B cell (primary cell): ENCODE measurements at regions not wholly inside any gene's neighbourhood (a gene's known extent, or its start where the extent isn't known, plus 50 kb on each side); places are given as distances from the start of the nearest gene placed in this dataset.

ENCODE experiments used
- ATAC-seq: fragments of 200-7000 bp; cut with Tn5 transposase; one replicate; pipeline ENCODE4 v1.10.0; 2021; ENCODE audit warnings: low read depth, mild to moderate bottlenecking, moderate number of reproducible peaks, moderate library complexity
- CTCF ChIA-PET: fragments of 350-600 bp; sonication (Branson Sonifier 250); formaldehyde crosslinking; loops from one replicate; lab custom pipeline; 2021; ENCODE audit warnings: antibody characterized with exemption, inconsistent platforms; lab: Charles Lee
- POLR2A ChIA-PET: fragments of 350-600 bp; sonication (Branson Sonifier 250); formaldehyde crosslinking; loops from one replicate; lab custom pipeline; 2021; ENCODE audit warnings: antibody characterized with exemption; lab: Charles Lee
- DNase-seq: peaks from one replicate; pipeline ENCODE4 v3.0.0; 2013
- H2AFZ ChIP-seq: 2 replicates; pipeline ENCODE4 v1.6.1; 2012; ENCODE audit warnings: mild to moderate bottlenecking, low read depth, low read length; ENCODE audit not compliant: insufficient read depth, poor library complexity, severe bottlenecking
- H3K27ac ChIP-seq, 2 donors: 1 replicate in 1 of 2; 2 replicates in 1 of 2; pipeline ENCODE4 v1.5.1; 2012 to 2013; ENCODE audit warnings: low read length in 2 of 2, mild to moderate bottlenecking in 2 of 2, moderate library complexity in 1 of 2
- H3K27me3 ChIP-seq, 4 experiments: fragments of 200-600 bp in 1 of 4; sonication (generic) in 1 of 4; replicated peaks in 1 of 4; 1 replicate in 2 of 4; 2 replicates in 2 of 4; pipeline versions ENCODE4 v1.6.1 to v1.7.0; 2013 to 2016; ENCODE audit warnings: low read length in 3 of 4, mild to moderate bottlenecking in 2 of 4, mixed read lengths in 1 of 4, moderate library complexity in 1 of 4; ENCODE audit not compliant: insufficient read depth in 4 of 4, control insufficient read depth in 3 of 4; ENCODE audit errors: control extremely low read depth in 1 of 4
- H3K36me3 ChIP-seq, 2 experiments: replicated peaks in 1 of 2; 1 replicate in 1 of 2; 2 replicates in 1 of 2; pipeline versions ENCODE4 v1.6.1 to v1.7.1; 2013; ENCODE audit warnings: low read length in 1 of 2; ENCODE audit not compliant: insufficient read depth in 2 of 2, control insufficient read depth in 1 of 2; ENCODE audit errors: control extremely low read depth in 1 of 2, extremely low read depth in 1 of 2
- H3K4me1 ChIP-seq, 2 donors: fragments of 200-600 bp in 1 of 2; sonication (generic) in 1 of 2; 1 replicate in 1 of 2; 2 replicates in 1 of 2; pipeline versions ENCODE4 v1.5.1 to v1.6.1; 2013 to 2017; ENCODE audit warnings: low read length in 2 of 2; ENCODE audit not compliant: control insufficient read depth in 2 of 2, insufficient read depth in 2 of 2
- H3K4me2 ChIP-seq: replicated peaks from 2 replicates; pipeline ENCODE3; 2012; ENCODE audit warnings: mild to moderate bottlenecking, low read depth, low read length; ENCODE audit not compliant: poor library complexity, severe bottlenecking
- H3K4me3 ChIP-seq, 5 experiments: fragments of 200-600 bp in 1 of 5; sonication (generic) in 1 of 5; 1 replicate in 3 of 5; 2 replicates in 2 of 5; pipeline versions ENCODE4 v1.5.1 to v1.7.0; 2011 to 2016; ENCODE audit warnings: low read length in 4 of 5, mild to moderate bottlenecking in 4 of 5, low read depth in 2 of 5, control low read depth in 1 of 5, moderate library complexity in 1 of 5; ENCODE audit not compliant: insufficient read depth in 1 of 5; ENCODE audit errors: control extremely low read depth in 1 of 5, extremely low read depth in 1 of 5
- H3K79me2 ChIP-seq: fragments of 200-600 bp; sonication (generic); one replicate; pipeline ENCODE4 v1.6.0; 2016; ENCODE audit warnings: low read length; ENCODE audit not compliant: control insufficient read depth, insufficient read depth
- H3K9ac ChIP-seq: fragments of 200-600 bp; sonication (generic); 2 replicates; pipeline ENCODE4 v1.6.1; 2017; ENCODE audit warnings: mild to moderate bottlenecking, low read length, moderate library complexity
- H3K9me3 ChIP-seq, 3 donors: one replicate each; pipeline versions ENCODE4 v1.6.1 to v1.7.1; 2013; ENCODE audit warnings: low read length in 2 of 3; ENCODE audit not compliant: control insufficient read depth in 2 of 3, insufficient read depth in 1 of 3; ENCODE audit errors: control extremely low read depth in 1 of 3
- H4K20me1 ChIP-seq: 2 replicates; pipeline ENCODE4 v1.6.0; 2012; ENCODE audit warnings: mild to moderate bottlenecking, low read length; ENCODE audit not compliant: insufficient read depth, control insufficient read depth, poor library complexity, severe bottlenecking
- H3K27ac Mint-ChIP-seq: one replicate; pipeline ENCODE4 v1.8.0; 2021; ENCODE audit warnings: mixed read lengths
- H3K27me3 Mint-ChIP-seq: one replicate; pipeline ENCODE4 v1.8.0; 2021; ENCODE audit warnings: mixed read lengths
- H3K4me1 Mint-ChIP-seq: one replicate; pipeline ENCODE4 v1.8.0; 2021; ENCODE audit warnings: mixed read lengths
- H3K4me3 Mint-ChIP-seq: one replicate; pipeline ENCODE4 v1.8.0; 2021; ENCODE audit warnings: mixed read lengths
- H3K9me3 Mint-ChIP-seq: one replicate; pipeline ENCODE4 v1.8.0; 2022; ENCODE audit warnings: mixed read lengths; ENCODE audit not compliant: insufficient read depth
- EZH2 ChIP-seq: IDR thresholded peaks from 2 replicates; pipeline ENCODE4 v1.6.1; 2012; ENCODE audit warnings: borderline replicate concordance, low read depth, mild to moderate bottlenecking, moderate library complexity, low read length; ENCODE audit not compliant: insufficient read depth, poor library complexity, severe bottlenecking
- WGBS: methylation state at CpG from one replicate; pipeline ENCODE4 v1.1.5; 2013; ENCODE audit warnings: missing lambda C conversion rate; ENCODE audit not compliant: insufficient coverage; 5-methylcytosine and 5-hydroxymethylcytosine counted together
- intact Hi-C: fragments of 100-400 bp; cut with micrococcal nuclease; formaldehyde crosslinking; loops from one replicate; pipeline ENCODE4 v1.10.0; 2022
- TF ChIP-seq, protein P1 (sequence below): fragments of 200-600 bp; IDR thresholded peaks from one replicate; pipeline ENCODE4 v1.8.0; 2022; ENCODE audit warnings: antibody characterized with exemption, mild to moderate bottlenecking

DNA sequence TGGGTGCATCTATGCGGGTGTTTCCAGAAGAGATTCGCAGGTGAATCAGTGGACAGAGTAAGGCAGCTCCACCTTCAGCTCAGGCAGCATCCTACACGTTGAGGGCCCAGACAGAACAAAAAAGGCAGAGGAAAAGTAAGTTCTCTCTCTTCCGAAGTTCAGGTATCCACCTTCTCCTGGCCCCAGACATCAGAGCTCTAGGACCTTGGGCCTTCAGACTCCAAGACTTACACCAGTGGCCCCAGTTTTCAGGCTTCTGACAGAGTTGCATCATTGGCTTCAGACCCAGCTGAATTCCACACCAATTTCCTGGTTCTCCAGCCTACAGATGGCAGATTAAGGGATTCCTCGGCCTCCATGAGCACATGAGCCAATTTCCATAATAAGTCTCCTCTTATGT lies 102.2 kb upstream of the GPR26 start:
- Histone ChIP-seq H3K27ac (no peak overlapping the region), H3K4me3 (no peak overlapping the region), H3K36me3 (no peaks in the 10 kb centered on the region), H3K4me1 (peaks cover 3 to 5% of the 10 kb centered on the region in 2 donors), H3K9me3 (peaks cover 0 to 3% (median 0%) of the 10 kb centered on the region in 3 donors), H2AFZ (no peak overlapping the region), H3K79me2 (no peaks in the 10 kb centered on the region), H3K27me3 (peaks cover 0 to 13% (median 0%) of the 10 kb centered on the region in 4 experiments), H3K9ac (no peak overlapping the region), H4K20me1 (no peaks in the 10 kb centered on the region), H3K4me2 (no peak overlapping the region)
- ATAC-seq: no peak
- ChIA-PET CTCF (interaction anchor here (1.0 to 1.2 kb wide), 2 partner anchors 430 to 521 kb away, joined by 3 read pairs; no protein-coding TSS in a partner anchor), POLR2A (no interaction called here)
- intact Hi-C loops: no loop called here
- Mint-ChIP-seq H3K9me3 (no peaks in the 10 kb centered on the region), H3K4me1 (no peaks in the 10 kb centered on the region), H3K4me3 (no peak overlapping the region), H3K27me3 (peaks cover 46% of the 10 kb centered on the region), H3K27ac (no peak overlapping the region)
- no peak for DNase-seq
- TF ChIP-seq, protein P1, sequence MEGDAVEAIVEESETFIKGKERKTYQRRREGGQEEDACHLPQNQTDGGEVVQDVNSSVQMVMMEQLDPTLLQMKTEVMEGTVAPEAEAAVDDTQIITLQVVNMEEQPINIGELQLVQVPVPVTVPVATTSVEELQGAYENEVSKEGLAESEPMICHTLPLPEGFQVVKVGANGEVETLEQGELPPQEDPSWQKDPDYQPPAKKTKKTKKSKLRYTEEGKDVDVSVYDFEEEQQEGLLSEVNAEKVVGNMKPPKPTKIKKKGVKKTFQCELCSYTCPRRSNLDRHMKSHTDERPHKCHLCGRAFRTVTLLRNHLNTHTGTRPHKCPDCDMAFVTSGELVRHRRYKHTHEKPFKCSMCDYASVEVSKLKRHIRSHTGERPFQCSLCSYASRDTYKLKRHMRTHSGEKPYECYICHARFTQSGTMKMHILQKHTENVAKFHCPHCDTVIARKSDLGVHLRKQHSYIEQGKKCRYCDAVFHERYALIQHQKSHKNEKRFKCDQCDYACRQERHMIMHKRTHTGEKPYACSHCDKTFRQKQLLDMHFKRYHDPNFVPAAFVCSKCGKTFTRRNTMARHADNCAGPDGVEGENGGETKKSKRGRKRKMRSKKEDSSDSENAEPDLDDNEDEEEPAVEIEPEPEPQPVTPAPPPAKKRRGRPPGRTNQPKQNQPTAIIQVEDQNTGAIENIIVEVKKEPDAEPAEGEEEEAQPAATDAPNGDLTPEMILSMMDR: no peak
- TF ChIP-seq EZH2: no peak
- WGBS: 80% methylated on average over 5 of the region's 5 CpGs

DNA sequence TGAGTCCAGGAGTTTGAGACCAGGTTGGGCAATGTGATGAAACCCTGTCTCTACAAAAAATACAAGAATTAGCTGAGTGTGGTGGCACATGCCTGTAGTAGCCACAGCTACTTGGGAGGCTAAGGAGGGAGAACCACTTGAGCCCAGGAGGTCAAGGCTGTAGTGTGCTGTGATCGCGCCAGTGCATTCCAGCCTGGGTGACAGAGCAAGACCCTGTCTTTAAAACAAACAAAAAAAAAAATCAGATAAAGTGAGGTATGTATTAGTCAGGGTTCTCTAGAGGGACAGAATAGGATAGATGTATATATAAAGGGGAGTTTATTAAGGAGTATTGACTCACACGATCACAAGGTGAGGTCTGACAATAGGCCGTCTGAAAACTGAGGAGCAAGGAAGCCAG lies 101.5 kb upstream of the GPR26 start:
- Histone ChIP-seq H3K4me2 (no peak overlapping the region), H3K27me3 (peaks cover 0 to 15% (median 0%) of the 10 kb centered on the region in 4 experiments)
- CTCF ChIA-PET: interaction anchor here (1.2 kb wide), 1 partner anchor 522 kb away, joined by 3 read pairs; no protein-coding TSS in a partner anchor

More for the DNA sequence above, 101.5 kb upstream of the GPR26 start:
- Histone ChIP-seq H3K9me3 (peaks cover 0 to 3% (median 0%) of the 10 kb centered on the region in 3 donors), H4K20me1 (no peaks in the 10 kb centered on the region), H3K4me1 (no peaks in the 10 kb centered on the region), H3K9ac (no peak overlapping the region), H3K36me3 (no peaks in the 10 kb centered on the region), H3K79me2 (no peaks in the 10 kb centered on the region), H2AFZ (no peak overlapping the region), H3K27ac (no peak overlapping the region), H3K4me3 (no peak overlapping the region)
- DNase-seq: no peak
- H3K27me3 Mint-ChIP-seq: peaks cover 46% of the 10 kb centered on the region
- POLR2A ChIA-PET: no interaction called here
- H3K4me3 Mint-ChIP-seq: no peak overlapping the region
- intact Hi-C loops: no loop called here
- TF ChIP-seq, protein P1: no peak
- no peak for TF ChIP-seq EZH2
- no peak for ATAC-seq
- no peaks in the 10 kb centered on the region for H3K4me1 Mint-ChIP-seq
- WGBS: 95% methylated on average over 2 of the region's 4 CpGs
- H3K27ac Mint-ChIP-seq: no peak overlapping the region
- H3K9me3 Mint-ChIP-seq: no peaks in the 10 kb centered on the region
